LNCaP clone FGC (cell line): ENCODE measurements at regions not wholly inside any gene's neighbourhood (a gene's known extent, or its start where the extent isn't known, plus 50 kb on each side); places are given as distances from the start of the nearest gene placed in this dataset.
"Not testable (repeated sequence)": the region's sequence is repeated elsewhere in the genome, so short reads cannot be mapped to it uniquely, and the experiment has no call there.

Experiments
- DNase-seq: peaks from one replicate; pipeline ENCODE4 v3.0.0-alpha.2; 2011; ENCODE audit warnings: low read depth
- H3K4me3 ChIP-seq: 2 replicates; pipeline ENCODE4 v1.5.1; 2011; ENCODE audit warnings: mild to moderate bottlenecking, low read depth, low read length, control low read depth
- CTCF ChIP-seq: IDR thresholded peaks from 2 replicates; pipeline ENCODE4 v1.5.1; 2012; ENCODE audit warnings: mild to moderate bottlenecking; ENCODE audit not compliant: control insufficient read depth, insufficient read depth; ENCODE audit errors: extremely low read depth

- not testable (repeated sequence) for H3K4me3 ChIP-seq, DNase-seq
Measured at GRCh38 chr21:9688945-9689344, 832.4 kb upstream of the TPTE start.

- DNase-seq = not testable (repeated sequence)
Measured at GRCh38 chr21:9690981-9691380, 830.4 kb upstream of the TPTE start.

GRCh38 chr21:9695759-9696158 is 825.6 kb upstream of the TPTE start:
- DNase-seq, H3K4me3 ChIP-seq: not testable (repeated sequence)

More at GRCh38 chr21:9690981-9691380, 830.4 kb upstream of the TPTE start:
- not testable (repeated sequence) for H3K4me3 ChIP-seq

GRCh38 chr21:9697751-9698150 is 823.6 kb upstream of the TPTE start:
- H3K4me3 ChIP-seq, DNase-seq: not testable (repeated sequence)

- H3K4me3 ChIP-seq = not testable (repeated sequence)
Measured at GRCh38 chr21:9705016-9705415, 816.4 kb upstream of the TPTE start.

GRCh38 chr21:9705455-9705854 is 815.9 kb upstream of the TPTE start:
- H3K4me3 ChIP-seq, DNase-seq: not testable (repeated sequence)

More at GRCh38 chr21:9705016-9705415, 816.4 kb upstream of the TPTE start:
- DNase-seq = not testable (repeated sequence)

- DNase-seq, H3K4me3 ChIP-seq: not testable (repeated sequence)
Measured at GRCh38 chr21:9724542-9724941, 796.8 kb upstream of the TPTE start.

GRCh38 chr21:9727187-9727586 is 794.2 kb upstream of the TPTE start:
- H3K4me3 ChIP-seq, DNase-seq: not testable (repeated sequence)

- H3K4me3 ChIP-seq, DNase-seq: not testable (repeated sequence)
Measured at GRCh38 chr21:9728219-9728992, 793.0 kb upstream of the TPTE start.

GRCh38 chr21:9730866-9731265 is 790.5 kb upstream of the TPTE start:
- no peak overlapping the region for H3K4me3 ChIP-seq
- TF ChIP-seq CTCF = no peak
- no peak for DNase-seq

GRCh38 chr21:9731317-9731716 is 790.1 kb upstream of the TPTE start:
- H3K4me3 ChIP-seq, DNase-seq: not testable (repeated sequence)

- not testable (repeated sequence) for H3K4me3 ChIP-seq, DNase-seq
Measured at GRCh38 chr21:9732605-9733004, 788.8 kb upstream of the TPTE start.

GRCh38 chr21:9733761-9734558 is 787.4 kb upstream of the TPTE start:
- DNase-seq, H3K4me3 ChIP-seq: not testable (repeated sequence)
